Peyer's patch (tissue), 4 donors: ENCODE measurements at regions not wholly inside any gene's neighbourhood (a gene's known extent, or its start where the extent isn't known, plus 50 kb on each side); places are given as distances from the start of the nearest gene placed in this dataset.

Experiments
- POLR2A ChIP-seq, 2 donors: fragments of 450-650 bp; IDR thresholded peaks; one replicate each; pipeline ENCODE4 v1.5.1; 2017; ENCODE audit warnings: antibody characterized with exemption in 2 of 2, mild to moderate bottlenecking in 2 of 2, moderate library complexity in 2 of 2
- TF ChIP-seq, protein P1 (sequence below), 6 experiments: fragments of 450-650 bp in 4 of 6; fragments of 200-600 bp in 2 of 6; sonication (generic) in 1 of 6; IDR thresholded peaks; one replicate each; pipeline ENCODE4 v1.5.1; 2017 to 2019; ENCODE audit warnings: antibody characterized with exemption in 6 of 6, mild to moderate bottlenecking in 3 of 6, moderate library complexity in 1 of 6

DNA sequence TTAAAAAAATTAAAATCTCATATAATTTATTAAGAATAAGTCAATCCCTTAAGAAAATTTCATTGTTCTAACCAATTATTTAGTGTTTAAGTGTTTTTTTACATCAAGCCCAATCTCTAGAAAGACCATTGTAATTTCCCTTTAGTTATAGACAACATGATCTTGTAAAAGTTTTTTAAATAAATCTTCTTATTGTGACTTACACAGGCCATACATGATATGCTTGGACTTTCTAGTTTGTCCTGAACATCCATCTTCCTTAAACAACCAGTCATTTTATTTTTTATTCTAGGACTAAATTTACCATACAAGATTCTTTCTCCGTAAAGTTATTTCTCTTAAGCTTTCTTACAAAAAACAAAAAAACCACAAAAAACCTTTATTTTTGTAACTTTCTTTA is 126.5 kb upstream of the MAST4 start:
- TF ChIP-seq POLR2A (IDR thresholded peaks at IDR 0.05): no peak
- TF ChIP-seq, protein P1, sequence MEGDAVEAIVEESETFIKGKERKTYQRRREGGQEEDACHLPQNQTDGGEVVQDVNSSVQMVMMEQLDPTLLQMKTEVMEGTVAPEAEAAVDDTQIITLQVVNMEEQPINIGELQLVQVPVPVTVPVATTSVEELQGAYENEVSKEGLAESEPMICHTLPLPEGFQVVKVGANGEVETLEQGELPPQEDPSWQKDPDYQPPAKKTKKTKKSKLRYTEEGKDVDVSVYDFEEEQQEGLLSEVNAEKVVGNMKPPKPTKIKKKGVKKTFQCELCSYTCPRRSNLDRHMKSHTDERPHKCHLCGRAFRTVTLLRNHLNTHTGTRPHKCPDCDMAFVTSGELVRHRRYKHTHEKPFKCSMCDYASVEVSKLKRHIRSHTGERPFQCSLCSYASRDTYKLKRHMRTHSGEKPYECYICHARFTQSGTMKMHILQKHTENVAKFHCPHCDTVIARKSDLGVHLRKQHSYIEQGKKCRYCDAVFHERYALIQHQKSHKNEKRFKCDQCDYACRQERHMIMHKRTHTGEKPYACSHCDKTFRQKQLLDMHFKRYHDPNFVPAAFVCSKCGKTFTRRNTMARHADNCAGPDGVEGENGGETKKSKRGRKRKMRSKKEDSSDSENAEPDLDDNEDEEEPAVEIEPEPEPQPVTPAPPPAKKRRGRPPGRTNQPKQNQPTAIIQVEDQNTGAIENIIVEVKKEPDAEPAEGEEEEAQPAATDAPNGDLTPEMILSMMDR (IDR thresholded peaks at IDR 0.05): no peak
